Osteoblast (primary cell): ENCODE measurements at regions not wholly inside any gene's neighbourhood (a gene's known extent, or its start where the extent isn't known, plus 50 kb on each side); places are given as distances from the start of the nearest gene placed in this dataset.

Experiments
- DNase-seq: peaks from one replicate; pipeline ENCODE4 v3.0.0; 2011; ENCODE audit warnings: low spot score, mixed read lengths; ENCODE audit not compliant: insufficient read length; ENCODE audit errors: missing footprints
- H2AFZ ChIP-seq: 2 replicates; pipeline ENCODE4 v1.6.0; 2011; ENCODE audit warnings: mild to moderate bottlenecking, low read length
- H3K27ac ChIP-seq: 2 replicates; pipeline ENCODE4 v1.5.1; 2011; ENCODE audit warnings: mild to moderate bottlenecking, low read depth, low read length, moderate library complexity
- H3K27me3 ChIP-seq: 2 replicates; pipeline ENCODE4 v1.6.0; 2012; ENCODE audit warnings: mild to moderate bottlenecking, control low read depth, inconsistent platforms, low read length, moderate library complexity; ENCODE audit not compliant: insufficient read depth
- H3K36me3 ChIP-seq: 2 replicates; pipeline ENCODE4 v1.5.1; 2011; ENCODE audit warnings: mild to moderate bottlenecking, low read length, control low read depth, moderate library complexity; ENCODE audit not compliant: insufficient read depth
- H3K4me1 ChIP-seq: 2 replicates; pipeline ENCODE4 v1.5.1; 2011; ENCODE audit warnings: mild to moderate bottlenecking, low read length, control low read depth, moderate library complexity; ENCODE audit not compliant: insufficient read depth
- H3K4me2 ChIP-seq: 2 replicates; pipeline ENCODE4 v1.6.0; 2011; ENCODE audit warnings: mild to moderate bottlenecking, low read length; ENCODE audit not compliant: insufficient read depth
- H3K4me3 ChIP-seq: fragments of 200-600 bp; sonication (generic); 3 replicates; pipeline ENCODE4 v1.5.1; 2012; ENCODE audit warnings: mild to moderate bottlenecking, low read length, inconsistent platforms; ENCODE audit not compliant: insufficient read depth
- H3K79me2 ChIP-seq: 2 replicates; pipeline ENCODE4 v1.6.0; 2012; ENCODE audit warnings: mild to moderate bottlenecking, low read length, control low read depth, inconsistent platforms; ENCODE audit not compliant: insufficient read depth
- H3K9me3 ChIP-seq: 2 replicates; pipeline ENCODE4 v1.5.1; 2011; ENCODE audit warnings: low read depth, low read length, control low read depth
- H4K20me1 ChIP-seq: 2 replicates; pipeline ENCODE4 v1.6.0; 2012; ENCODE audit warnings: mild to moderate bottlenecking, low read length, control low read depth; ENCODE audit not compliant: insufficient read depth
- TF ChIP-seq, protein P1 (sequence below): IDR thresholded peaks from 2 replicates; pipeline ENCODE4 v1.5.1; 2011; ENCODE audit warnings: mild to moderate bottlenecking, low read depth, low read length, moderate library complexity; ENCODE audit errors: extremely low read depth

DNA sequence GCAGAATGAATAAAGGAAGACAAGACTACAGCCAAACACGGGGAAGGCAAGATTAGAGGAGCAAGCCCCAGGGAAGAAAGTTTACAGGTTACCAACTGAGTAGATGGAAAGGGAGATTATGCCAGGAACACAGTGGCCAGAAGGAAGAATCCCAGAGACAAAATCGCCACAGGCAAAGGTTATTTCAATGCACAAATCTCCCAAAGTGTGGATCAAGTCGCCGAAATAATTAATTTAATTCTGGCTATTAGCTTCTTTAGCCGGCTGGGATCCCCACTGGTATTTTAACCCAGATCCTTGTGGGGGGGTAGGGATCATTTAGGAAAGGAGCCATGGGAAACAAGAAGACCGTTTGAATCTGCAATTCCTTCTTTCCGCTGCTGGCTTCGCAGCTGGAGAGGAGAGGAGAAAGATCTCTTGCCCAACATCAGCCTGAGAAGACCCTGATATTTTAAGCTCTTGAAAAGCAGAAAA, 171.0 kb downstream of the DHX15 start:
- Histone ChIP-seq H3K27ac (no peak overlapping the region), H3K4me3 (no peak overlapping the region), H3K4me1 (no peaks in the 10 kb centered on the region), H3K79me2 (no peaks in the 10 kb centered on the region), H3K9me3 (no peaks in the 10 kb centered on the region), H3K36me3 (no peaks in the 10 kb centered on the region), H2AFZ (no peak overlapping the region), H4K20me1 (no peaks in the 10 kb centered on the region), H3K27me3 (no peaks in the 10 kb centered on the region), H3K4me2 (no peak overlapping the region)
- DNase-seq = no peak
- TF ChIP-seq, protein P1, sequence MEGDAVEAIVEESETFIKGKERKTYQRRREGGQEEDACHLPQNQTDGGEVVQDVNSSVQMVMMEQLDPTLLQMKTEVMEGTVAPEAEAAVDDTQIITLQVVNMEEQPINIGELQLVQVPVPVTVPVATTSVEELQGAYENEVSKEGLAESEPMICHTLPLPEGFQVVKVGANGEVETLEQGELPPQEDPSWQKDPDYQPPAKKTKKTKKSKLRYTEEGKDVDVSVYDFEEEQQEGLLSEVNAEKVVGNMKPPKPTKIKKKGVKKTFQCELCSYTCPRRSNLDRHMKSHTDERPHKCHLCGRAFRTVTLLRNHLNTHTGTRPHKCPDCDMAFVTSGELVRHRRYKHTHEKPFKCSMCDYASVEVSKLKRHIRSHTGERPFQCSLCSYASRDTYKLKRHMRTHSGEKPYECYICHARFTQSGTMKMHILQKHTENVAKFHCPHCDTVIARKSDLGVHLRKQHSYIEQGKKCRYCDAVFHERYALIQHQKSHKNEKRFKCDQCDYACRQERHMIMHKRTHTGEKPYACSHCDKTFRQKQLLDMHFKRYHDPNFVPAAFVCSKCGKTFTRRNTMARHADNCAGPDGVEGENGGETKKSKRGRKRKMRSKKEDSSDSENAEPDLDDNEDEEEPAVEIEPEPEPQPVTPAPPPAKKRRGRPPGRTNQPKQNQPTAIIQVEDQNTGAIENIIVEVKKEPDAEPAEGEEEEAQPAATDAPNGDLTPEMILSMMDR = no peak

DNA sequence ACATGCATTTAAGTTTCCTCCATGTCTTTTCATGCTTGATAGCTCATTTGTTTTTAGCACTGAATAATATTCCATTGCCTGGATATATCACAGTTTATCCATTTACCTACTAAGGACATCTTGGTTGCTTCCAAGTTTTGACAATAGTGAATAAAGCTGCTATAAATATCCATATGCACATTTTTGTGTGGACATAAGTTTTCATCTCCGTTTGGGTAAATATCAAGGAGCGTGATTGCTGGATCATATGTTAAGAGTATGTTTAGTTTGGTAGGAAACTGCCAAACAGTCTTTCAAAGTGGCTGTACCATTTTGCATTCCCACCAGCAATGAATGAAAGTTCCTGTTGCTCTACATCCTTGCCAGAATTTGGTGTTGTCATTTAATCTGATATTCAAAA, 172.5 kb downstream of the DHX15 start:
- DNase-seq = no peak
- no peaks in the 10 kb centered on the region for H3K27me3 ChIP-seq
- TF ChIP-seq, protein P1 = no peak
- no peak overlapping the region for H3K4me3 ChIP-seq
- no peaks in the 10 kb centered on the region for H3K4me1 ChIP-seq
- no peak overlapping the region for H3K27ac ChIP-seq
- H3K79me2 ChIP-seq = no peaks in the 10 kb centered on the region
- H3K9me3 ChIP-seq = no peaks in the 10 kb centered on the region
- no peak overlapping the region for H2AFZ ChIP-seq
- H3K4me2 ChIP-seq = no peak overlapping the region
- H4K20me1 ChIP-seq = no peaks in the 10 kb centered on the region
- H3K36me3 ChIP-seq = no peaks in the 10 kb centered on the region

GRCh38 chr4:24411299-24411698, 173.1 kb downstream of the DHX15 start:
- H3K36me3 ChIP-seq = no peaks in the 10 kb centered on the region
- TF ChIP-seq, protein P1 = no peak
- no peak overlapping the region for H3K4me3 ChIP-seq
- no peak overlapping the region for H2AFZ ChIP-seq
- no peak for DNase-seq
- H3K27ac ChIP-seq = no peak overlapping the region
- no peaks in the 10 kb centered on the region for H3K79me2 ChIP-seq
- no peaks in the 10 kb centered on the region for H4K20me1 ChIP-seq
- H3K9me3 ChIP-seq = no peaks in the 10 kb centered on the region
- no peaks in the 10 kb centered on the region for H3K4me1 ChIP-seq
- H3K27me3 ChIP-seq = no peaks in the 10 kb centered on the region
- no peak overlapping the region for H3K4me2 ChIP-seq

DNA sequence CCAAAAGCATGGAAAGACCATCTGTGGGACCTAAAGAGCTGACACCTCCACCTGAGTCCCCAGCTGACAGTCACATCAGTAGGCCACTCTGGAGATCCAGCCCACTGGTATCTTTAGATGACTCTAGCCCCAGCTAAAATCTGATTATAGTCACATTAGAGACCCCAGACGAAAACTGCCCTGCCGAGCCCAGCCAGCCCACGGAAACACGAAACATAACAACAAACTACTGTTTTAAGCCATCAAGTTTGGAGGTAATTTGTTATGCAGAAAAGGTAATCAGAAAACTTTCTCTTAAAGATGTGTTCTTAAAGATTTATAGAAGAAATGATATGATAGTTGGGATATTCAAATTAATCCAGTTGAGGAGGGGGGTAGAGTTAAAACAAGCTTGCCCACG, 175.7 kb downstream of the DHX15 start:
- no peaks in the 10 kb centered on the region for H4K20me1 ChIP-seq
- no peaks in the 10 kb centered on the region for H3K27me3 ChIP-seq
- no peak overlapping the region for H3K4me2 ChIP-seq
- H2AFZ ChIP-seq = no peak overlapping the region
- no peak overlapping the region for H3K27ac ChIP-seq
- no peaks in the 10 kb centered on the region for H3K9me3 ChIP-seq
- no peaks in the 10 kb centered on the region for H3K4me1 ChIP-seq
- no peak overlapping the region for H3K4me3 ChIP-seq
- H3K36me3 ChIP-seq = no peaks in the 10 kb centered on the region
- no peaks in the 10 kb centered on the region for H3K79me2 ChIP-seq
- no peak for DNase-seq
- TF ChIP-seq, protein P1 = no peak
